GM19023 (cell line): ENCODE measurements at regions not wholly inside any gene's neighbourhood (a gene's known extent, or its start where the extent isn't known, plus 50 kb on each side); places are given as distances from the start of the nearest gene placed in this dataset.
"Not testable (repeated sequence)": the region's sequence is repeated elsewhere in the genome, so short reads cannot be mapped to it uniquely, and the experiment has no call there.

ENCODE experiments used
- ATAC-seq: cut with Tn5 transposase; IDR thresholded peaks from one replicate; pipeline ENCODE4 v1.9.1; 2021; ENCODE audit warnings: mild to moderate bottlenecking, moderate library complexity; ENCODE audit not compliant: unreplicated experiment

DNA sequence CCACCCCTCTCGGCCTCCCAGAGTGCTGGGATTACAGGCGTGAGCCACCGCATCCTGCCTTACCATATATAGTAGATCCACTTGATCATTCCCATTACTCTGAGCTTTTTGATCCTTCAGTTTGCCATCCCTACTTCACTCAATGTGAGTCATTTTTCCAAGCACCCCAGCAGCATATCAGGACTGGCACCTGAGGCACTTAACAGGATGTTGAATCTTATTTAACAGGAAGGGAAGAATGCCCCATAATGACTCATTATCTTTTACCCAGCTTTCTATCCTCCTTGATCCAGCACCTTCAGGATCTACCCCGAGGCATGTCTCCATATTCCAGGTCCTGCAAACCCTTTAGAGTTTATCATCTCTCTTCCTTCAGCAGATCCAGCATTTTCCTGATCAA is 84.9 kb upstream of the CMKLR1 start:
- ATAC-seq = no peak

DNA sequence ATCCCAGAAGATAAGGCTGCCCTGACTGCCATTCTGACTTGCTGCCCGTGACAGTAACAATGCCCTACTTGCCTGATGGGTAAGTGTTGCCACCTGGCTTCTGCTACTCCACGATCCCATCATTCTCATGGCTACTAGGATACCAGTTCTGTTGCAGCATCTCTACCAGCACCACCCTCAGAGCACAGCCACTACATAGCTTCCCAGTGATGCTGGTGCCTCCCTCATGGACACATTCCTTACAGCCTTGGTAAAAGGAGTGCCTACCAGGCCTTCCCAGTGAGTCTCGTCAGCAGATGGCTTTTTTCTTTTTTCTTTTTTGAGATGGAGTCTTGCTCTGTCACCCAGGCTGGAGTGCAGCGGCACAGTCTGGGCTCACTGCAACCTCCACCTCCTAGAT is 84.4 kb upstream of the CMKLR1 start:
- no peak for ATAC-seq

DNA sequence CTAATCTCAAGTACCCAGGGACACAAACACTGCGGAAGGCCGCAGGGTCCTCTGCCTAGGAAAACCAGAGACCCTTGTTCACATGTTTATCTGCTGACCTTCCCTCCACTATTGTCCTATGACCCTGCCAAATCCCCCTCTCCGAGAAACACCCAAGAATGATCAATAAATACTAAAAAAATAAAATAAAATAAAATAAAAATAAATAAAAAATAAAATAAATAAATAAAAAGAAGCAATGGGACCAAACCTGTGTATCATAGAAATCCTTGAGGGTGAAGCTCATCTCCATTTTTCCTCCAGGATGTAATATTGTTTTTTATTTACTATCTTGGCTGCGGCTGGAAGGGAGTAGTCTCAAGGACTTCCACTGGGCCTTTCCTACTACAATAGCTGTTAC is 82.0 kb upstream of the CMKLR1 start:
- ATAC-seq = not testable (repeated sequence)

DNA sequence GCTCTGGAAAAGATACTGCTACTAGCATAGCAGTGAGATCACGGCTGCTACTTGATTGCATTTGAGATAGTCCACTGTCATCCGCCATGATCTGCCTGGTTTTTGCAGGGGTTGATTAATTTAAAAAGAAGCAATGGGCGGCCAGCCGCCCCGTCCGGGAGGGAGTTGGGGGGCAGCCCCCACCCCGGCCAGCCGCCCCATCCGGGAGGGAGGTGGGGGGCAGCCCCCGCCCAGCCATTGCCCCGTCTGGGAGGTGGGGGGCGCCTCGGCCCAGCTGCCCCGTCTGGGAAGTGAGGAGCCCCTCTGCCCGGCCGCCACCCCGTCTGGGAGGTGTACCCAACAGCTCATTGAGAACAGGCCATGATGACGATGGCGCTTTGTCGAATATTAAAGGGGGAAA is 81.3 kb upstream of the CMKLR1 start:
- not testable (repeated sequence) for ATAC-seq

DNA sequence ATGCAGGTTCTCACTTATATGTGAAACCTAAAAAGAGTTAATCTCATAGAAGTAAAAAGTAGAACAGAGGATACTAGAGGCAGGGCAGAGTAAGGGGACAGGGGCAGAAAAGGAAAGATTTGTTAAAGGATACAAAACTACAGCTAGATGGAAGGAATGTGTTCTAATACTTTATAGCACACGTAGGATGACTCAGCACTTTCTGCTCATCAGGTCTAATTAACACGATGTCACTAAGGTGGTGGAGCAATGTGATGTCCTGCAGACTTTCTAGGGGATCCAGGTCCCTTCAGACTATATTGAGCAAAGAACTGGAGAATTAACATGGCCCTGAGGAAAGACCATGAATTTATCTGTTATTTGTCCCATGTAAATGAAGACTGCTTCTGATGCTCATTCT is 80.8 kb upstream of the CMKLR1 start:
- ATAC-seq = no peak

DNA sequence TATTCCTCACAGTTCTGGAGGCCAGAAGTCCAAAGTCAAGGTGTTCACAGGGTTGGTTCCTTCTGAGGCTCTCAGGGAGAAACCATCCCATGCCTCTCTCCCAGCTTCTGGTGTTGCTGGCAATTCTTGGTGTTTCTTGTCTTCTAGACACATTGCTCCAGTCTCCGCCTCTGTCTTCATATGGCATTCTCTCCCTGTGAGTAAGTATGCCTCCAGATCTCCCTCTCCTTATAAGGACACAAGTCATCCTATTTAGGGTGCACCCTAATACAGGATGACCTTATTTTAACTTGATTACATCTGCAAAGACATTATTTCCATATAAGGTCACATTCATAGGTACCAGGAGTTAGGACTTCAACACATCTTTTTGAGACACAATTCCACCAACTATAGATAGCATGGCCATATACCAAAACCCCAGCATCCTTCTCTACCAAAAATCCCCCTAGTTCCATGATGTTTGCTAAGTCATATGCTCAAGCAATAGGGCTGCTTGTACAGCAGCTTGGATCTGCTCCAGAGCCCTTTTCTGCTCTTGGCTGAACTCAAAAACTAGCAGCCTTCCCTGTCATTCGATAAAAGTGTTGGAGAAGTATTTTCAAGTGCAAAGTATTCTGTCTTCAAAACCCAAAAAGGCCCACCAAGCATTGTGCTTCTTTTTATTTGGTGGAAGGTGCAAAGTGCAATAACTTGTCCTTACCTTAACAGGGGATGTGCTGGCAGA is 79.2 kb upstream of the CMKLR1 start:
- no peak for ATAC-seq

DNA sequence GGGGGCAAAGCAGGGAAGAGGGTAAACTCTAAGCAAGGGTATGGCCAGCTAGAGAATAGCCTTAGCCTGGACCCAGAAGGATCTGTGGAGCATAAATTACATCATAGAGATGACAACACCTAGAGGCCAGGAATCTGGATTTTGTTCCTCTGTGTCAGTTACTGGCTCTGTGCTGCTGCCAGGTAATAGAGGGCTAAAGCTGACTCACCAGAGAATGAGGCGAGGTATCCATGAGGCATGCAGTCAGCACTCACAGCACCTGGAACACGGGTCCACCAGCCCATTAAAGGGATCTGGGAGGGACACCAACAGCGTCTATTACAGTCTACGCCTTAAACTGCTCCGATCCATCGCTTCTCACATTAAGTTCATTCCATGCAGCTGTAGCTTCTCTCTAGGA is 74.9 kb upstream of the CMKLR1 start:
- ATAC-seq = no peak

DNA sequence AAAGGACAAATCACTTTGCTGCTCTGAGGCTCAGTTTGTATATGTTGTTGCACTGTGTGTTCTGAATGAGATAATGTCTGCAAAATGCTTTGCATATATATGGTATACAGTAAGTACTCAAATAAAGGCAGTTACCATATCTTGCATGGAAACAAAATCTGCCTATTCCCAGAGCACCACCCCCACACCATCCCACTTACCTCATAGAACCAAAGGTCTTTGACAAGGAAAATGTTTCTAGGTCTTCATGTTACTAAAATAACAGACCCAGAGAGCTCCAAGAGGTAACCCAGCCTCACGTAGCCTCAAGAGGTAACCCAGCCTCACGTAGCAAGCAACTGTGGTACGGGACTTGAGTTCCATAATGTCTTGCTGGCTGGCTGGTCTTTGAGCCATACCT is 71.6 kb upstream of the CMKLR1 start:
- ATAC-seq = no peak

DNA sequence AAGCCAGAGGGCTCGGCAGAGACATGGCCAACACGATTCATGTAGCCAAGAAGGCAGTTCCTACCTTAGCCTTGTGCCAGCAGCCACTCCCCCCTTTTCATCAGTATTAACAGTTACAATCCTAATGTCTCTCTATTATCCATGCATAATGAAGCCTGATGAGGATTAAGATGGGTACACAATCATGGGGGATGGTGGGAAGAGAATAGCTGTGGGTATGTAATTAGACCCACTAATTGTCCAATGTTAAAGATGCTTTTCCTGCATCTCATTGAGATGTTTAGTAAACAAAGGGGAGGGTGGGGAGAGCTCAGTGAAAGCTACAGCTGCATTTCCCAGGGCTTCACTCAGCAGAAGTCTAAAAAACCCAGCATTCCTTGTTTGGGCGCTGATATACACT is 70.4 kb upstream of the CMKLR1 start:
- no peak for ATAC-seq

DNA sequence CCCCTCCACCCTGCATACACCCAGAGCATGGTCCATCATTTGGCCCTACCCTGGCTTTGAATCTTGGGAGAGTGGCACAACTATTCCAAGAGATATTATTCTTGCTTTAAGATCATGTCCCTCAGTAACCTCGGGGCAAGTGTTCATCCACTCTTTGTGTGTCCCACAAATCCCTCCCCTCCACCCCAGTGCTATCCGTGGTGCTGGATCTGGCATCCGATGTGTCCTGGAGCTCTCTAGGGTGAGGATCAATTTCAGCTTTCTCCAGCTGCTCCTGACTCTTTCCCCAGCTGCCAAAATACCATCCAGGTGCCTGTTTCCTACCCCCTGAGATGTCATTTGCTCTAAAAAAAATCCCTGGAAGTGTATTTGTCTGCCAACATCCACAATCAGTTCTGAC is 64.8 kb upstream of the CMKLR1 start:
- no peak for ATAC-seq

DNA sequence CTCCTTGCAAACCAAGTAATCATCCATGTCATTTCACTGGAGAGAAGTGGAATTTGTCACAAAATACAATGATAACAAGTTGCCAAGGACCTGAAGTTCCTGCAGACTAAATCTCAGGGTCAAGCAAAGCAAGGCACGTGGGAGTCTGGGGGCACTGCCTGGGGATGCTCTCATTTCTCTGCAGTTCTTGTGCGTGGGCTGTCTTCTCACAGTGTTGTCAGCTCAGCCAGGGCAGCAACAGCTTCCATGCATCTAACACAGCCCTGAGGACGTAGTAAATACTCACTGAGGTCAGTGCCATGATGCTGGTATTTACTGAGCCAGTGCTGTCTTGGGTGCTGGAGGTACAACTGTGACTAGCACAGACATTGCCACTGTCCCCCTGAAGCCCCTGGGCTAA is 62.9 kb upstream of the CMKLR1 start:
- no peak for ATAC-seq

DNA sequence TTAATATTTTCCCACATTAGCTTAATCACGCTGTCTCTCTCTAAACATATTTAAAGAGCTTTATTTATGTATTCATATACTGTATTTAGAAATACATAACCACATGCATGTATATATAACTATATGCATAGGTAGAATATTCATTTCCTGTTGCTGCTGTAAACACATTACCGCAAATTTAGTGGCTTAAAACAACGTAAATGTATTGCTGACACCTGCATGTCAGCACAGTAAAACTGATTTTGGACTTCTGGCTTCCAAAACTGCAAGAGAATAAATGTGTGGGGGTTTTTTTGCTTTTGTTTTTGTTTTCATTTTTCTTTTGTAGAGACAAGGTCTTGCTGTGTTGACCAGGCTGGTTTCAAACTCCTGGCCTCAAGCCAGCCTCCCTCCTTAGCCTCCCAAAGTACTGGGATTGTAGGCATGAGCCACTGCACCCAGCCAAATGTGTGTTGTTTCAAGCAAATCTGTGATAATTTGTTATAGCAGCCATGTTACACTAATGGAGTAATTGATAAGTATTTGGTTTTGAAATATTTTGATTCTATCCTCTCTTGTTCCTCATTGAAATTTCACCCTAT is 61.9 kb upstream of the CMKLR1 start:
- no peak for ATAC-seq

DNA sequence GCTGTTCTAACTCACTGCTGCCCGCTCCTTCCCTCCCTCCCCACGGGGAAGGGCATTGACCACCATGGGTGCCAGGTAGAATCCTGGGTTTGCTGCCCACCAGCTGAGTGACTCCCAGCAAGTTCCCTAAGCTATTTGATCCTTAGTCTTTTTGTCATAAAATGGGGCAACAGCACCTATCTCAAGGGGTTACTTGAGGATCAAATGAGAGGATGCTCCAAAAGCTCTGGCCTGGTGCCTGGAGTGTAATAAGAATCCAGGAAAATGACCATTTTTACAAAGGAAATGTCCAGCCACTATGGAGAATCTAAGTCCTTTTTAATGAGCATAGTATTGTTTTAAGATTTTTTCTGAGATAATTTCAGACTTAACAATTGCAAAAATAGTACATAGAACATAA is 61.4 kb upstream of the CMKLR1 start:
- ATAC-seq = no peak

DNA sequence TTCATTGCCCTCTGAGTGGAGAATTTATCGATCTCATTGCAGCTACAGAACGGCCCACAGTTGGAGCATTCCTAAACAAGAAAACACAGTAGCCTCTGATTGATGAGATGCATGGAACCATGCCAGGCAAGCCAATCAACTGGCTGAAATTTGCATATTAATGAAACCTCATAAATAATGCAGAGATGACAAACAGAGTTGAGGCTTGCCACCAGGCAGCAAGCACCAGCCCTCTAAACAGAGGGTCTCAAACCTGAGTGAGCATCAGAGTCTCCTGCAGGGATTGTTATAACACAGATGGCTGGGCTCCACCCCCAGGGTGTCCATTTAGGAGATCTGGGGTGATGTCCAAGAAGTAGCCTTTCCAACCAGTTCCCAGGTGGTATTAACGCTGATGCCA is 60.9 kb upstream of the CMKLR1 start:
- ATAC-seq = no peak

DNA sequence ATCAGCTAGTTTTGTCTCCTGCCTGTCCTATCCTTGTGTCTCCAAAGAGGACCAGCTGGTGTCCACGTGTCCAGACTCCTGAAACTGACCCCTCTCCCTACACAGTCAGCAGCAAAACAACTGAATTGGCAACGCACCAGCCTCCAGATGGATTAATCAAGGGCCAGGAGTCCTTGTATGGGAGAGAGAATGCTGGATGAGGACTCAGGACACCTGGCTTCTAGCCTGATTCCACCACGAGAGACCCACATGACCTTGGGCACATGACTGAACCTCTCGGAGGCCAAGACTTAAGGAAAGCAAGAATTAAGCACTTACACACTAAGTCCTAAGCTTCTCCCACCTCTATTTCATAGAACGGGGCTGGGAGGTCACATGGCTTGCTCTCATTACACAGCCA is 60.4 kb upstream of the CMKLR1 start:
- ATAC-seq = no peak

DNA sequence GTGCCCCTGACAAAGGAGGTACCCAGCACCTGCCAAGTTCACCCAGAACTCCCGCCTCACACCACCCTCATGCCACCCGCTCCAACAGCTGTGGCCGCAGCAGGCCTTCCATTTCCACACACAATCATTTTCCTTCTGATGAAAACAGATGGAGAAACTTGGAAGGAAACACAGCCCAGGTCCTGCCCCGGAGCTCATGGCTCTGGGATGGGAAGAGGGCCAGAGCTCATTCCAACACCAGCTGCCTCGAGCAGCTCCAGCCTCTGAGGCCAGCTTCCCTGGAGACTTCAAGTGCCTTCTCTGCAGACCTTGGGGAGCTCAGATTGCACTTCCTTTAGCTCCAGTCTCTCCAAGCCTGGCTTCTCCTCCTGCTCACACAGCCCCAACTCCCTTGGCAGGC is 55.1 kb upstream of the CMKLR1 start:
- no peak for ATAC-seq

DNA sequence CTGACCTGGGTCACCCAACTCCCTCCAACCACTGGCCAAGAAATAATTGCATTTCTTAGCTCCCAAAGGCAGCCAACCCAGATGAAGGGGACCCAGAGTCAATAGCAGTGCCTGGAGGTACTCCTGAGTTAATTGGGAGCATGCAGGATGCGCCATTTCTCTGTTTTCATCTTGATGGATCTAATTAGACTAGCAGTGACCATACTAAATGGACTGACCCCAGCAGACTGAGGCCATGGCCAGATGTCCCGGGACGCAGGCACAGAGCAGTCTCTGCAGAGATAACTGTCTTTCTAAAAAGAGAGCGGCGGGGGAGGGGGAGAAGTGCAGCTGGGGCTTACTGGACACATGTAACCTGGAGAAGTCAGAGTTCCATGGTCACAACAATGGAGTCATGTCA is 53.2 kb upstream of the CMKLR1 start:
- no peak for ATAC-seq

DNA sequence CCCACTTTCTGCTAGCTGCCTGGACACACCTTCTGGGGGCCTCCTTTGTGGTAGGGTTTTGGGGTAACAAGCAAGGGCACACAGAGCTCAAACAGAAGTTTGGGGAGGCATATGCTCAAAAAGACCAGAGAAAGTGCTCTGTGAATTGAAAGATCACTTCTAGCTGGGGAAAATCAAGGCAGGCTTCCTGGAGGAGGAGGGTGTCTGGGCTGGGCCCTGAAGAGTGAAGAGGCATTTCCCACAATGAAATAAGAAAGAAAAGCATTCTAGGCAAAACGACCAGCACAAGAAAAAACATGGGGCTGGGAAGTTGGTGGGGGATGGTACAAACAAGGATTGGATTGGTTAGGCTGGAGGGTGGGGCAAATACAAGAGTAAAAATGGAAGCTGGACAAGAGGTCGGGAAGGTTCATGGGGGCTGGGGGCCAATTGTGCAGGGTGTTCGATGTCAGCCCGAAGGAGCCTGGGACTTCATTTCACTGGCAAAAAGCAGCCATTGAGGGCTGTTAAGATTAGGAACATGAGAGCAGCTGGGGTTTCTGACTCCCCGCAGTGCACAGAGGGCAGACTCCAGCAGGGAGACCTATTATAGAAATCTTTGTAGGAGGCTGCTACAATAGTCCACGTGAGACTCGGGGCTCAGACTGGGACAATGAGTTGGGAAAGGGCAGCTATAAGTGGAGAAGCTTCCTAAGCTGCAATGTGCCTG is 51.5 kb upstream of the CMKLR1 start:
- no peak for ATAC-seq

DNA sequence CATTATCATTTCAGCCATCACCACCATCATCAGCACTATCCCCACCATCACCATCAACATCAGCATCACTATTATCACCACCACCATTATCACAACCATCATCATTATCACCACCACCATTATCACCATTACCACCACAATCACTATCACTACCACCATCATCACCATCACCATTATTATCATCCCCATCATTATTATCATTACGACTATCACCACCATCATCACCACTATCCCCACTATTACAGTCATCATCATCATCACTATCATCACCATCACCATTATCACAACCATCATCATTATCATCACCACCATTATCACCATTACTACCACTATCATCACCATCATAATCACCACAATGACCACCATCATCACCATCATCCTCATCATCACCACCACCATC is 50.4 kb upstream of the CMKLR1 start:
- no peak for ATAC-seq
